GM18499 (cell line): ENCODE measurements at regions not wholly inside any gene's neighbourhood (a gene's known extent, or its start where the extent isn't known, plus 50 kb on each side); places are given as distances from the start of the nearest gene placed in this dataset.

Source experiments
- ATAC-seq: cut with Tn5 transposase; IDR thresholded peaks from one replicate; pipeline ENCODE4 v1.9.1; 2021; ENCODE audit warnings: moderate number of reproducible peaks; ENCODE audit not compliant: insufficient read depth, unreplicated experiment

DNA sequence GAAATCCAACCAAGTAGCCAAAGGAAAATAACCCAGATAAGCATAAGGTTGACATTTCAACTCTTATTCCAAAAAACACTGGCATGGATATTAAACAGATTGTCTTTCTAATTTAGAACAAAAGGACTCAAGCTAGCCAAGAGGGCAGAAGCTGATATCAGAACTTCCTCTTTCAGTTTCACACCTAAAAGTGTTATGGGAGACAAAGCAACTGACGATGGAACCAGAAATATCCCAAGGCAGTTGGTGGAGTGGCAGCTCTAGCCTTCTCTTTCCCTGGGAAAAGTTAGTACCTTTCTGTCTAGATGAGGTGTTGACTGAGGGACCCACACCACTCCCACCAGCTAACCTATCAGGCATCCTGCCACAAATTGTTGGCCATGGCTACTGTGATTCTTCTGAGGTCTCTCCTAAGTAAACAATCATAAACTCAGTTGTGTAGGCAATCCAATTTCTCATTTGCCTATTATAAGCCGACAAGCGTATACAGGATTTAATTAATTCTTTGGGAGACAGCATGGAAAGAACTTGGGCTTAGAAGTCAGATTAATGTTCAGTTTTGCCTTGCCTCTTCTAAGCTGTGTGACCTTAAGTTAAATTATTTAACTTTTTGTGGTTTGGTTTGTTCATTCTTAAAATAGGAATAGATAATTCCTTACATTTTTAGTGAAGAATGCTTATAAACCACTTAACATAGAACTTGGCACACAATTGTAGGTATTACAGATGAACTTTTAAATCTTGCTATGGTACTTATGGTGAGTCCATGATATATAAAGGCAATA, 110.9 kb upstream of the ADAMTSL1 start:
- ATAC-seq, result no peak

DNA sequence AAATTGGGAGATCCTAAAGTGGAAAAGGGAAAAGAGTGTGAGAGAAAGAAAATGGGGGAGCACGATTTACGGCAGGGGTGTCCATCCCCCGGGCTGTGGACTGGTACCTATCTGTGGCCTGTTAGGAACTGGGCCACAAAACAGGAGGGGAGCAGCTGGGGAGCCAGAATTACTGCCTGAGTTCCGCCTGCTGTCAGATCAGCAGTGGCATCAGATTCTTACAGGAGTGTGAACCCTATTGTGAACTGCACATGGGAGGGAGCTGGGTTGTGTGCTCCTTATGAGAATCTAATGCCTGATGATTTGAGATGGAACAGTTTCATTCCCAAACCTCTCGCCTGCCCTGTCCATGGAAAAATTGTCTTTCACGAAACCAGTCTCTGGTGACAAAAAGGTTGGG, 108.3 kb upstream of the ADAMTSL1 start:
- no peak for ATAC-seq

DNA sequence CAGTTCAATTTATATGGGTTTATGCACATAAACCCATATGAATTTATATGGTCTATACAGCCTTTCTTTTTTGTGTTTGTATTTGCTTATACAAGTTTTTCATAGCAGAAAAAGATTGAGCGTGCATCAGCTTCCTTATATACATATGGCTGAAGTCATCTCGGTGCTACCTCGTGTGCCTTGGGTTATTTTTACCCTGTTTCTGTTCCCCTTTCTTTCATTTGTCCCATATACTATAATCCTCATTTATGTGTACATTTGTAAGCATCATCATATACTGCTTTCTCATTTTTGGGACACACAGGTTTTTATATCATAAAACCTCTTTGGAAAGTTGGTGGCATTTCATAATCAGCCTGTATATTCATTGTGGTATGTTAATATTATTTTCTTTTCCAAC, 107.8 kb upstream of the ADAMTSL1 start:
- ATAC-seq, result peak; percentile 94

DNA sequence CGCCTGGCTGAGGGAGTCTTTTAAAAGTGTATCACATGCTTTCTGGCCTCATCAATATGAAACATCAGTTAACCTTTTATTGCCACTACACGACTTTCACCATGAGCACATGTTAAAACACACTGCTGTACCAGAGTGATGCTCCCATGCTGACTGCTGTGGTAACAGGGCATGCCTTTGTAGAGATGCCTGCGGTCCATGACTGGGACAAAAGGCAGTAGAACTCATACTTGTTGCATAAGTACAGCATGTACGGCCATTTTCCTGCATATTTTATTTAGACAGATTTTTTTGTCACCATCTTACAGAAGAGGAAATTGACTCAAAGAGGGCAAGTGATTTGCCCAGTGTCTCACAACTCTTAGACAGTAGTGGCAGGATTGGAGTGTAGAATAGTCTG, 105.7 kb upstream of the ADAMTSL1 start:
- no peak for ATAC-seq

DNA sequence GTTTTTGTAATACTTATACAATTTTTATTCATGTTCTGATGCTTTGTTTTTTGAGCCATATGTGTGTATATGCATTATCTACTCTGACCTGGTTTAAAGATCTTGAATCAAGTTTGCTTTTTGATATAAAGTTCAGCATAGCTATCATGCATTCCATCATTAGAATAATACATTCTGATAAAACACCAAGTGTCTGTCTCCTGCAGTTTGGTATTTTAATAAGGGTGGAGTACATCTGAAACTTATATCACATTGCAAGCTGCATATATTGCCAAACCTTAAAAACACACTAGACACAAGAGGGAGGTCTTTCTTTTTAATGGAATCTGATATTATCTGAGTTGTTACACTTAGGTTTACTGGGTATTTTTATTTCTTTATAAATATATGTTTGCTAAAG, 102.8 kb upstream of the ADAMTSL1 start:
- ATAC-seq, result no peak

DNA sequence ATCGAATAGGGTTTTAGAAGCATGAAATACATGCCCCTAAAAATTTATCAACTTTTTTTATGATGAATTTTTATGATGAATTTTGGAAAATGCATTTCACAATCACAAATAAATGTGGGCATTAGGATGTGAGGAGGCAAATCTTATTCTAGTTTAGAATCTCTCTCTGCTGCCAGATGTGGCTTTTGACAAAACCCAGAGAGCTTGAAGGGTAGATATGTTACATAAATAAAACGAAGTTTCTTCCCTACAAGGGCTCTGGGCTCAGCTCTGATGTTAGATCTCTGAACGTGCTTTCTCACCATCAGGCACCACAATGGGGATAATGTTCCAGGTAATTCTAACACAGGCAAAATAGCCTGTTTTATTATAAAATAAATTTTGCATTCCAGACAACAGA, 102.3 kb upstream of the ADAMTSL1 start:
- ATAC-seq, result no peak

DNA sequence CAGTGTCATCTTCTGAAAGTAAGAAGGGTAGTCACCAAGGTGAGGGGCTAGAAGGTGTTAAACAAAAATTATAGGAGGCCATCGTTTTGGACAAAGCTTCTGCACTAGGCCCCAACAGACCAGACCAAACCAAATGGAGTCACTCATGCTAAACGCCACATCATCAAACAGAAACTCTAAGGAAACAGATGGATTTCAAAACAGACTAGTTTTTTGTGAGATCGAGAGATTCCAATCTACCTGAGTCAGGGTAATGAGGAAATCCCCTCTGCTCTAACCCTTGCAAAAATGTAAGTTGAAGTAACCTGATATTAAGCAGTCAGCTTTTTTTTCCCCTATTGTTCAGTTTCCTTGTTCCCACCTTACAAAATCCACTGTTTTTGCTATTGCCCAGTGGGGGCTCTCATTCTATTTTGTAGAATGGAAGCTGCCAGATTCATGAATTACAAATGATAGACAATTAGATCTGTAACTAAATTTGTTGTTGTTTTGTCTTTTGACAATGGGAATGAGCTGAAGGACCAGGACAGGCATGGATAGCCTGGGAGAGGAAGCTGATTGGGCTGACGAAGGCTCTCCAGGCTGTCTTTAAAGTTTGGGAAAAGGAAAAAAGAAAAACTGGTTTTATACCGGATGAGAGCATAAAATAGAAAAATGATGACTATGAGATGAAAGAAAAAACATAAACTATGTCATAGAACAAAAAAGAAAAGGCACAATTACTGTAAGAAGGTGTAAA, 94.7 kb upstream of the ADAMTSL1 start:
- ATAC-seq, result no peak

DNA sequence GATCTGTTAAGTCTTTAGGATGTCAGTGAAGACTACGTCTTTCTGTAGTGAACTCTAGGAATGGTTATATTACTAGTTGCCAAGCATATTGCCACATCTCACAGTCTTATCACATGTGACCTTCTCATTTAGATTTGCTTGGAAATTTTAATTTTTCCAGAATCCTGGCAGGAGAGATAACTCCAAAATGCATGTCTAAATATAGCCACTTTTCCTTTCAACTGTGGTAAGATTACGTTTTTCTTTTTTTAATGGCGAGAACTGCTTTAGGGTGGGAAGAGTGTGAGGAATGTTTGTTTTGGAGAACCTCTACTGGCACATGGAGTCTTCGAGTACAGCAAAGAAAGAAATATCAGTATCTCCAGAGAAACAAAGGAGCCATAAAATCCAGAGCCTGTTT, 91.7 kb upstream of the ADAMTSL1 start:
- ATAC-seq, result no peak

DNA sequence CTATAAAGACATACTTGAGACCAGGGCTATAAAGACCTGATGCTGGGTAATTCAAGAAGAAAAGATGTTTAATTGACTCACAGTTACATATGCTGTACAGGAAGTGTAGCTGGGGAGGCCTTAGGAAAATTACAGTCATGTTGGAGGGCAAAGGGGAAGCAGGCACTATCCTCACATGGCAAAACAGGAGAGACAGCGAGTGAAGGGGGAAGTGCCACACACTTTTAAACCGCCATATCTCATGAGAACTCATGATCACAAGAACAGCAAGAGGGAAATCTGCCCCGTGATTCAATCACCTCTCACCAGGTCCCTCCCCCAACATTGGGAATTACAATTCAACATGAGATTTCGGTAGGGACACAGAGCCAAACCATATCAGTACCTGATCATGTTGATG, 89.9 kb upstream of the ADAMTSL1 start:
- ATAC-seq, result no peak

DNA sequence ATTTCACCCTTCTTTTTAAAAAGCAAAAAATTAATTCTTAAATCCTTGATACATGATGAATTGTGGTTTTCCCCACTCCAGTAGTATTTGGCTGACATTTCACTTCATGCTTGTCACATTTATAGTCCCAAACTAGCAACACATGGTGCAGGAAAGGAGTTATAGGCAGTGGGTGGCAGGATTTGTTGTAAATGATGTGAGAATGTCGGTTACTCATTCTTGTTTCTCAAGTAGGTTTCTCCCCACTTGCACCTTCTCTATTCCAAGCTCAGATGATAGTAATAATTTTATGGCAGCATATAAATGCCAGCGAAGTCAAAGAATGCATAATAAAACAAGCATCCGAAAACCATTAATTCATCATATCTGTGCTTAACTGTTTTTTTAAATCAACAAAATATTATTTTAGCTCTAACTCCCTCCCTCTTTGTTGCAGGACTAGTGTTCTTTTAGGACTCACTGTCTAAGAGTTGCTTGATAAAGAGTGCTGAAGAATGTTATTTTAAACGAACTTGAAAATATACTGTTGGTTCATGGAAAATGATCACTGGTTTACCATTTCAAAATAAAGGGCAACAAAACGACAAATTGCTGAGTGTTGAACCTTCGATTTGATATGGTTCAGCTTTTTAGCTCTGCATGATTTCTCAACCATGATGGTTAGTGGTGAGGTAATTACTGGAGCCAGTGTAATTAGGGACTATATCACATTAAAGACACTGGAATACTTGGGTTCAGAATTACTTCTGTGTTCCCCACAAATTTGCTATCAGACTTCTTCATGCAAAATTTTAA, 88.1 kb upstream of the ADAMTSL1 start:
- ATAC-seq, result no peak

DNA sequence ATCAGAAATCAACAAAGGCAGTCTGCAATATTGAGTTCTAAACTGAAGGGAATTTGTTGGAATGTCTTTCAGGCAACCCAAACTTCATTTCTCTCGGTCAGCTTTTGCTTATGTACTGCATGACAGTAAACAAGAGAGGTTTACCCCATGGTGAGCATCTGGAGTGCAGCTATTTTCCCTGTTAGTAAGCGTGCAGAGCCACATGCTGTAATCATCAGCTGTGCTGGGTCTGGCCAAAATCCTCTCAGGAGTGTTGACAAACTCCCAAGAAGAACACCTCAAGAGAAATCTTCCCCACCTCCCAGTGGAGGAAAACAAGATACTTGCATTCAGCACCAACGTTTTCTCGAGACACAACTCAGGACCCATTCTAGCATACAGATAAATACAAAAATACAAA, 83.6 kb upstream of the ADAMTSL1 start:
- ATAC-seq, result no peak

DNA sequence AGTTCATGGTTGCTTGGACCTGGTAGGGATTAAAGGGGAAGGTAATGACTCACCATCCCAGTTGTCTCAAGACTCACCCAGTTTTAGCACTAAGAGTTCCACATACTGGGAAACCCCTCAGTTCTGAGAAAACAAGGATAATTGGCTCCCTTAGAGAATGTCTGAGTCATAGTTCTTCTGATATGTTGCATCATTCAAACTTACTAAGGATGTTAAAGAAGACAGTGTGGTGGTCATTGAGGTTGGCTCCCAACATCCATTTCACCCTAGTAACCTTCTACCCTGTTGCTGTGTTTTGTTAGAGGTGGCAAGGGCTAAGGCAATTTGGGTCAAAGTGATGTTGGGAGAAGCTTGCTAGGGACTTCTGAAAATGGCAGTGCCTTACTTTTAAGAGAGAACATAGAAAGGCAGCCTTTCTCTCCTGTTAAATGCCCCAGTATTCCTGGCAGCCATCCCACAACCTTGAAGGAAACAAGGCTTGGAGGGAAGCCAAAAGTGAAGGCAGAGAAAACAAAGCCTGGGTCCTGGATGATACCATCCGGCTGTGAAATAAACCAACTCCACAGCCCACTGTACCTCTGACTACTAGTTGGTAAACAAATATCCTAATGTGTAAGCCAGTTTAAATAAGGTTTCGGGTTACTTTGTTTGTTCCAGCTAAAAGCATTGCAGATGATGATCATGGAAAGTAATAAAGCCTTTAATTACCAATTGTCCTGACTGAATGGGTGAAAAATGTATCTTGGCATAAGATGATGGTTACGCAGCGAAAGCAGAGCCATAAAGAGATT, 80.4 kb upstream of the ADAMTSL1 start:
- no peak for ATAC-seq

DNA sequence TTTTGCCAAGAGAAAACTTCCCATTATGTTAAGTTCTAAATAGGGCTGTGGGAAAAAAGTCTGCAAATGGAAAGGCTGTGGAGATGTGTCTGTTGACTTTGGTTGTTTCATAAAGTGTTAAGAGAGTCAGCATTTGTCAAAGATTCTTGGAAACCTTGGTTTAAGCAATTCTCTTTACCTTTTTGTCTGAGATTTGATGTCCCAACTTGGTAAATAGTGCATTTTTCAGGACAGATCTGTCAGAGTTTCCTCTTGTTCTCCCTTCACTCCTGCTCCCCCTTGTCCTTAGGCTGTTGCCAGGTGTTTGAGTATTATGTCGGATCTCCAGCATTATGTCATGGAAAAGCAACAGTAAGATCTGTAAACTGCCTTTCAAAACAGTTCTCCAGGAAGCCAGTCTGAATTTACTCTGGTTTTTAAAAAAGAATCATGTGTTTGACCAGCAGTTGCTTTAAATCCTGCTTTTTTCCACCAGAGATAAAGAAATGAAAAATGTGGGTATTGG, 79.1 kb upstream of the ADAMTSL1 start:
- ATAC-seq, result no peak

DNA sequence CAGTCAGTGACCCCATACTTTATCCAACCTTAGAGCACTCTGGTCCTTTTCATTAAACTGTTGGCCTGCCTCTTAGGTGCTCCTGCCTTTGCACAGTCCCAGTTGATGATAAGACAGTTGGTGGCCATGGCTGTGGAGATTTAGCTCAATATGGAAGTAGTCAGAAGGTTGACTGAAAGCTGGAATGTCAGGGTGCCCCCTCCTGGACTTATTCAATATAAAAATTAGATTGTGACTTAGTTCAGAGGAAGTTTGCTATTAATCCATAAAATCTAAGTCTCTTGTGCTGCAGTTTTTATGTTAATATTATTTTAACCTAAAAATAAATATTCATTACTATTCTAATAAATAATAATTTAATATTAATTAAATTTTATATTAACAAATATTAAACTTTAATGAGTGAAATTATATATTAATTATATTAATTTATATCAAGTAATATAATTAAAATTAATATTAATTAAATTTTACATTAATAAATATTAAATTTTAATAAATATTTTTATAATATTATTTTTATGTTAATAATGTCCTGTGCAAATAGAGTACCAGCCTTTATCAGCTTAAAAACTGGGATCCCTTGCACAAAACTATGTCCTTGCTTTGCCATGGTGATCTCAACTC, 77.7 kb upstream of the ADAMTSL1 start:
- ATAC-seq, result no peak

DNA sequence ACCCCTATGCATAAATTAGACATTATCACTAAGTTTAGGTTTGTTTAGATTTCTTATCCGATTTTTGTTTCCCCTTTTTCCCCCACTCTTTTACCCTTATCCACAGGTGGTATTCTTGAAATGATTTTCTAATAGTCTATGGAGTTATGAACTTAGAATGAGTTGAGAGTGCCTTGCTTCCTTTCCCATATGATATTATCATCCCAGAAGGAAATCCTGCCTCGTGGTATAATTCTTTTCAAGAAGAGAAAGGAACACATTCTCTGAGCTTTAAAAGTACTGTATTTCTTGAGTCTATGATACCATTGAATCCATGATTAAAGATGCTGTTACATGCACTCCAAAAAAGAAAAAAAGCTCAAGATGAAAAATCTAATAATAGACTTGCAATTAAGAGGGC, 76.9 kb upstream of the ADAMTSL1 start:
- no peak for ATAC-seq

DNA sequence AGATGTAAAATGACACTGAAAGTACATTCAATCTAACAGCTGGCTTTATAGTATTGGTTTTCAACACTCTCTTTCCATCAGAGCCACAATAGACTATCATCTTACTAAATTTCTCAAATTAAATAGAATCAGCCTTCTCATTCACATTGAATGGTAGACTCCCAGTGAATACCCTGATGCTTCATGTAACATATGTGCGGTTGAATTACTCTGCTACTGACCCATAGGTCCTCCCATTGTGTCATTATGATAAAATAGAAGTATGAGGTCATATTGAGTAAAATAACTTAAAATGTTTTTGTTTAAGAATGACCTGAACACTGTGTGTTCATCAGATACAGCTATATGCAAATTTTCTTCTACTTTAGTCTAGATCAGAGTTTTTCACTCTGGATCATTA, 75.9 kb upstream of the ADAMTSL1 start:
- no peak for ATAC-seq

DNA sequence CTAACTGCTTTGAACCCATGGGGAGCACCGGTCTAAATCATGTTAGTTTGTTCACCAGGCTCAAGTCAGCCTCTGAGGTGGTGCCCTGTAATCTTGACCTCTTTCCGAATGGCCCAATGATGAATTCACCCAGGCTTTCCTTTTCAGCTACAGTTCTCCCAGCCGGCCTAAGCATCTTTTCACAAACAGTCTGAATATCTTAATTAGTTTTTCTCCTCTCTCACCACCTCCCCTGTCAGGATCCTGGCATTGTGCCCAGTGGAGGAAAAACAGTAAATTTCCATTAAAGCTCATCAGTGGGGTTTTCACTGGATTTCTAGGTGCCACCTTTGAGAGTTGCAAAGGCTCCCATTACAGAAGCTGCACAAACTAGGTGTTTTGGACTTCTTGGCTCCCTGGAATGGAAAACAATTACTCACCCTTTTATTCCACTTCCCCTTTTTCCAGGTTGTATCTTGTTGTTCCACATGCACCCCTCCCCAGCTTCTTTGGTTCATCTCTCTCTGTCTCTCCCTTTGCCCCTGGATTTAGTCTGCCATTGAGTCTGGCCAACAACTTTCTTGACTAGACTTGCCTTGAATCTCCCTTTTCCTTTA, 69.4 kb upstream of the ADAMTSL1 start:
- ATAC-seq, result no peak

DNA sequence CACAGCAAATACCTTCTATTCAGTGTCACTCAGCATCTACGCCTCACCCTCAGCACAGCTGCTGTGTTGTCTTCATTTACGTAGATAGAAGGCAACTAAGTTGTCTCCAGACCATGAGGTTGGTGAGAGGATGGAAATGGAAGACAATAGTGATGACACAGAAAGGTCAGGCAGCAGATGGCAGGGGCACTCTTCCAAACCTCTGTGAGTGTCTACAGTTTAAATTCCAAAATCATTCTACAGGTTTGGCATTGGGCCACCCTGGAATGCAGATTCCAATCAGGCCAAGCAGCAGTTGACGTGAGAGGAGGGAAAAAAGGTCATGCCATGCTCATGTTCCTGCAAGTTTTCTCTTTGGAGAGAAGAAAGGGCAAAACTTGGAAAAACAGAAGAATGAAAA, 68.7 kb upstream of the ADAMTSL1 start:
- ATAC-seq, result no peak

DNA sequence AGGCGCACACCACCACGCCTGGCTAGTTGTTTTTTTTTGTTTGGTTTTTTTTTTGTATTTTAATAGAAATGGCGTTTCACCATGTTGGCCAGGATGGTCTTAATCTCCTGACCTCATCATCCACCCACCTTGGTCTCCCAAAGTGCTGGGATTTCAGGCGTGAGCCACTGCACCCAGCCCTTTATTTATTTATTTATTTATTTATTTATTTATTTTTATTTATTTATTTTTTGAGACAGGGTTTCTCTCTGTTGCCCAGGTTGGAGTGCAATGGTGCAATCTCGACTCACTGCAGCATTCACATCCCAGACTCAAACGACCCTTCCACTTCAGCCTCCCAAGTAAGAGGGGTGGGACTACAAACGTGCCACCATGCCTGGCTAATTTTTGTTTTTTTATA, 63.0 kb upstream of the ADAMTSL1 start:
- no peak for ATAC-seq
